GM12873 (cell line): ENCODE measurements at regions not wholly inside any gene's neighbourhood (a gene's known extent, or its start where the extent isn't known, plus 50 kb on each side); places are given as distances from the start of the nearest gene placed in this dataset.

ENCODE experiments used
- CTCF ChIP-seq: IDR thresholded peaks from 2 replicates; pipeline ENCODE4 v1.5.1; 2012; ENCODE audit warnings: low read depth, mild to moderate bottlenecking, moderate library complexity, low read length, control low read depth; ENCODE audit not compliant: insufficient read depth; ENCODE audit errors: missing control alignments

- TF ChIP-seq CTCF = no peak
Measured at GRCh38 chr4:30862196-30862595, 142.0 kb downstream of the PCDH7 start.

- no peak for TF ChIP-seq CTCF
Measured at GRCh38 chr4:30863021-30863420, 142.9 kb downstream of the PCDH7 start.

DNA sequence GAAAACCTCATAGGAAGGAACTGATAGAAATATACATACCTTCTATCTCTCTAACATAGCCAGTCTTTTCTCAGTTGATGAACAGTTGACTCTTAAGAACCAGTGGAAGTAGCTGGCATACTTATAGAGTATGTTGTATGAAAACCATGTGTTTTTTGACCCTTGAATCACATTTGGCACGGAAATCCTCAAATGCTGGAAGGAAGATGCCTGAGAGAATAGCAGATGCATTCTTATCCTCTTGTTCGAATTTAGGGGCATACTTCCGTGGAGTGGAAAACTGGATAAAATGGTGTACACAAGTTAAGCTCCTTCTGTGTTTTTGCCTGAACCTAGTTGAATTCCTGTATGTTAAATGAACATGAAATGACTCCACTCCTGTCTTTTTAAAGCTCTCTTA, 145.5 kb downstream of the PCDH7 start:
- TF ChIP-seq CTCF = no peak

DNA sequence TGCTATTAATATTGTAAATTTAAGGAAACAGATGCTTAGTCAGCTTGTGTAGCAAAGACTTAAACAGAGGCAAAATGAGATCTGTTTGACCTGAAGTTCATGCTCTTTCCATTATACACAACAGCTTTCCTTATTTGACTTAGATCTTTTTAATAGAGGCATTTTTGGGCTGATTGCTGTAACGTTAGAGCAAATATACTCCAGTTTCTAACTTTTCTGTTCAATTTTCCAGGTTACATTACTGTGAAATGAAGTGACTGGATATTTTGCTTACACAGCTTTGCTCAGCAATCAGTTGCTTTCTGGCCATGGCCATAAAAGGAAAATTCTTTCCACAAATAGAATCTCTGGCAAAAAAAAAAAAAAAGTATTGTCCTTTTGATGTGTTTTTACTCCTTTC, 146.2 kb downstream of the PCDH7 start:
- TF ChIP-seq CTCF = no peak

- no peak for TF ChIP-seq CTCF
Measured at GRCh38 chr4:30866907-30867306, 146.7 kb downstream of the PCDH7 start.

- no peak for TF ChIP-seq CTCF
Measured at GRCh38 chr4:30867427-30867826, 147.3 kb downstream of the PCDH7 start.

GRCh38 chr4:30868111-30868895, 148.1 kb downstream of the PCDH7 start:
- TF ChIP-seq CTCF = no peak
